ENCODE measurements at regions not wholly inside any gene's neighbourhood (a gene's known extent, or its start where the extent isn't known, plus 50 kb on each side); places are given as distances from the start of the nearest gene placed in this dataset.
A peak's percentile ranks its signal among the peaks of the same experiment; 100 is the strongest.

DNA sequence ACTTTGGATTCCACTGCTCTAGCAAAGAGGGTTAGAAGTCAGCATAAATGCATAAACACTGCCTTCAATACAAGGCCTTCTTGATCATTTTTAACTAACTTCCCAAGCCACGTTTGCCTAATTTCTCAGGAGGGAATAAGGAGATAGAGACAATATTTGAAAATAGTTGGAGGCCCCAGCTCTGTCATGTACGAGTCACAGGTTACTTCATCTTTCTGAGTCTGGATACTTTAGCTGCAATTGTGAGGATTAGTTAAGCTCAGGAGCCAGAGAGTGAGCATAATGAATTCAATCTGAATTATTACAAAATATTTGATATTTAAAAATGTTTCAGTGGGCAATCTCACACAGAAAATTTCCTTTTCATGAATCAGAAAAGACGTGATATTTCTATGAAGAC, 298.9 kb downstream of the SHOX2 start:
- no peak for DNase-seq (ENCODE audit: low read depth)

- no peak for DNase-seq (ENCODE audit: low read depth)
Observed at GRCh38 chr3:157805538-157805937, 300.7 kb downstream of the SHOX2 start.

- peak; percentile 60 for DNase-seq (ENCODE audit: low read depth)
Observed at GRCh38 chr3:157794771-157795170, 291.6 kb upstream of the VEPH1 start.

GRCh38 chr3:157793745-157794144, 290.5 kb upstream of the VEPH1 start:
- DNase-seq (ENCODE audit: low read depth): no peak

GRCh38 chr3:157789162-157789561, 285.9 kb upstream of the VEPH1 start:
- DNase-seq (ENCODE audit: low read depth): no peak

DNA sequence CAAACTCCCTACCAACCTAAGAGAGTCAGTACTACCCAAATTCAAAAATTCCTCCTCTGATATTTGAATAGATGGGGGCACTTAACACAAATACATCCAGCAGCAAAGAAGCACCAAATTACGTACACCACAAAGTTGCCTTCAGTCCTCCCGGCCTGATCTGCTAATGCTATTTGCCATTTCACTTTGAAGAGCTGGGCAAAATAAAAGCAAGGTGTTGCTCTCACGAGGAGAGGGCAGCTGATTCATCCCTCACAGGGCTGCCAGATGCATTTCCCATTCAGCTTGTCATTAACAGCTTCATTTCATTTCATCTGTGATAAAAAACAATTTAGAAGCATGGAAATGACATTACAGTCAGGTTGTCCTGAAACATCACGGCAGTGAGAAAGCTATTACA, 283.4 kb upstream of the VEPH1 start:
- peak; percentile 68 for DNase-seq (ENCODE audit: low read depth)

- DNase-seq (ENCODE audit: low read depth): peak; percentile 95
Observed at GRCh38 chr3:157786211-157786610, 283.0 kb upstream of the VEPH1 start.

DNA sequence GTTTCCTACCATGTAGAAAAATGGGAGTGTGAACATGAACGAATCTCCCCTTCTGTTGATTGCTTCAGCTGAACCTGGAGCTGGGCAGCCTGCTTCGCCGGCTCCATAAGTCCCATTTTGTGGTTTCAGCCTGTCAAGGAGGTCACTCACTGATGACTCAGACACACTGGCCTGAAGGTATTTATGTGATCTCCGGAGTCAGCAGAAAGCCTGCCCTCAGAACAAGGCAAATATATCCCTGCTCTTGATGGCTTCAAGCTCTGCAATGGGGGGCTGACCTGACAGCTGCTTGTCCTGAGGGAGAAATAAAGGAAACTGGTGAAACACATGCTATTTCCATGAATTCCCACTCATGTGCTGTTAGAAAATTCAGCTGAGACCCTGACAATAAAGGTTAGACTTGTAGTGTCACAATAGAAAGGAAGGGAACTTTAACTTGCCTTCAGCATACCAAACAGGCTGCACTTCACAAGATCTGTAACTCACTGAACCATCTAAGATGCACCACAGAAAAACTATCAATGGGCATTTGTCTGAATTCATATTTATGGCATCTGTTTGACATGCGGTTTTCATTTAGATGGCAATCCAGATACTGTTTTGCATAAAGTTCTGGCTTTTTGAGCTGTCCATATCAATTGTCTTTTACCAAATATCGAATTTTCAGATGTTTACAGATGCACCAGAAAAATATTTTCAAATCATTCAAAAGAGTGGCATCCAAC, 282.0 kb upstream of the VEPH1 start:
- DNase-seq (ENCODE audit: low read depth): peak; percentile 91

DNA sequence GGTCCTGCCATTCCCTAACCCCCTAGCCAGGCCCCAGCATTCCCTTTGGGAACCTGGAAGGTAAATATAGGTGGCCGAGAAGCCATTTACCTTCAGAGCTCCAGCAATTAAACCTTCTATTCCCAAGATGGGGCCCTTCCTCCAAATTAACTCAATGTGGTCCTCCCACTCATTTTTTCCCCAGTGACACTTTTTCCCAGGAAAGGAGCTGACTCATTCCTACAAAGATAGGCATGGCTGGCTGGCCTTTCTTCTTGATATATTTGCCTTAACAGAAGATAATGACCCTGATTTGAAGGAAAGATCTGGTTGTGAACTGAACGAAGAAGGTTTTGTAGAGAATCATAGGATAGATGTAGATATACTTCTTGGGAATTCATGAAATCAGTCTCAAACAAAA, 279.0 kb upstream of the VEPH1 start:
- DNase-seq (ENCODE audit: low read depth): no peak

GRCh38 chr3:157776861-157777260, 273.6 kb upstream of the VEPH1 start:
- no peak for DNase-seq (ENCODE audit: low read depth)

DNA sequence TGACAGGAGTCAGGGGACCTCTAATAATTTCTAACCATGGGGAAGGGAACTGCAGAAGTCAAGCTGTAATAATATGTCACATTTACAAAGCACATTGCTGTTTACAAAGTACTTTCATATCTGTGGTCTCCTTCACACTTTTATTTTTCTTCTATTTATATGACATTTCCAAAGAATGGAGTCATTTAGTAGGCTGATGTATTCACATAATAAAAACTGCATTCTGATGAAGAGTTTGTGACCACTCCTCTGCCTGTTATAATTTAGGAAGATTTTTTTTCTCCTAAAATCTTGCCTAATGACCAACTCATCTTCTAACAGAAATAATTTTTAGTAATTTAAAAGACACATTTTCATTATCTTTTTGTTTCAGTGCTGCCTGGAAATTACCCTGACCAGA, 272.2 kb upstream of the VEPH1 start:
- DNase-seq (ENCODE audit: low read depth): no peak

DNA sequence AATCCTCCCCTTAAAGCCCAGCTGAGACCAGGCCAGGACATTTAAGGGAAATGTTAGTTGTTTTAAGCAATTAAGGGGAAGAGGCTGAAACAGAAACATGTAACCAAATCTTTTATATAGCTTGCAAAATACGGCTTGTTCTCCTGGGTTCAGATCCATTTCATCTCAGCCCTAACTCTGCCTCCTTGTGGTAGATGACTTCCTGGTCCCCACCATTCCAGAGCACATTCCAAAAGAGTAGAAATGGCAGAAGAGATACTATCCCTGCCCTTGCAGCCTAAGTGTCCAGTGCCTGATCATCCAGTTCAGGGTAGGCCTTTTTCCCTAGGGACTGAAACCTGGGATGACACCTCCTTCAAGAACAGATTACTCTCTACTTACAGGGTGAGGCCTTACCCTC, 266.2 kb upstream of the VEPH1 start:
- no peak for DNase-seq (ENCODE audit: low read depth)

DNA sequence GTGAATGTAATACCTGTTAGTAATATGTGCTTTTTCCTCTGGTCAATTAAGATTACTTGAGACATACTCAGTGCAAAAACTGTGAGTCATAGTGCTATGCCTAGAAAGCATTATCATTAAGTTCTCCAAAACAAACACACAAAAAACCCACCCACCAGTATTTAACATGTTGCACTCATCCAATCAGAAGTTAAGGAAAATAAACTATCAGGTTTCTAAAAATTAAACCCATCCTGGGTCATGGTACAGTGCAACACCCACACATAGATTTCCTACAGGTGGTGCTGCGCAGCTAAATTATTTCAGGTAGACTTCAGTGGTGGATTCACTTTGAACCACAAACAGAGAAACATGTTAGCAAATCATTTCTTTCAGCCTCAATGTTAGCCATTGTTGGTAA, 264.4 kb upstream of the VEPH1 start:
- no peak for DNase-seq (ENCODE audit: low read depth)

DNA sequence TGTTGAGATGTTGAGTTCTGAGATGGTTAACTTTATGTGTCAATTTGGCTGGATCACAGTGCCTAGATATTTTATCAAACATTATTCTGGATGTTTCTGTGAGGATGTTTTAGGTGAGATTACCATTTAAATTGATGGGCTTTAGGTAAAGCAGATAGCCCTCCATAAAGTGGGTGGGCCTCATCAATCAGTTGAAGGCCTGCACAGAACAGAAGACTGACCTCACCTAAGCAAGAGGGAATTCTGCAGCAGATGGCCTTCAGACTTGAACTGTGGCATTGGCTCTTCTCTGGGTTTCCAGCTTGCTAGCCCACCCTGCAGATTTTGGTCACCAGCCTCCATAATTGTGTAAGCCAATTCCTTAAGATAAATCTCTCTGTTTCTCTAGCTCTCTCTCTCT, 260.4 kb upstream of the VEPH1 start:
- DNase-seq (ENCODE audit: low read depth): no peak

DNA sequence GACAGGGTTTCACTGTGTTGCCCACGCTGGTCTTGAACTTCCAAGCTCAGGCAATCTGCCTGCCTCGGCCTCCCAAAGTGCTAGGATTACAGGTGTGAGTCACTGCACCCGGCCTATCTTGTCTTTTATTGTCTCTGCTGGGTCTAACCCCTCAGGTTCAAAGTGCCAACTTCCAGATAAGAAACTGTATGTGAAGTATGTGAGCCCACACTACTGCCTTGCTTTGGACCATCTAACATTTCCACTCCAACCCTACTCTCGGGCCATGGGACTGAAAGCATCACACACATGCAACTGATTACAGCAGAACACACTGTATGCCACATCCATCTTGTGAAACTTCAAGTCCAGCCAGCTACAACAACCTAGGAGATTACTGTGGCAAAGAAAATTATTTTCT, 256.1 kb upstream of the VEPH1 start:
- no peak for DNase-seq (ENCODE audit: low read depth)

DNA sequence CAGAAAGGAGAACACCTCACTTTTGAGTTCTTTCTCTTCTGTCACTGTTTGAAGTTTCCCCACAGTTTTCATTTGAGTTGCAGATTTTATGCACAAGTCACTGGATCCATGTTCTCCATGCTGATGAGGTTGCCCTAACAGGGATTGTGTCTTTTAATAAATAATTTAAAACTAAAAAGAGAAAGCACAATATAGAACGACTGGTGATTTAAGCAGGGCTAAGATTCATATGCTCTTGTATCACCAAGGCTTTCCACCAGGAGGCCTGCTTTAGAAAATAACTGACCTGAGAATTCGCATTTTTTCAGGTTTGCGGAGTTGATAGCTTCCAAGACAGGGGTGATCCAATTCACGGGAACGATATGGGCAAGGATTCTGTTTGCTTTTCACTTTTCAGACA, 252.0 kb upstream of the VEPH1 start:
- DNase-seq (ENCODE audit: low read depth): no peak

DNA sequence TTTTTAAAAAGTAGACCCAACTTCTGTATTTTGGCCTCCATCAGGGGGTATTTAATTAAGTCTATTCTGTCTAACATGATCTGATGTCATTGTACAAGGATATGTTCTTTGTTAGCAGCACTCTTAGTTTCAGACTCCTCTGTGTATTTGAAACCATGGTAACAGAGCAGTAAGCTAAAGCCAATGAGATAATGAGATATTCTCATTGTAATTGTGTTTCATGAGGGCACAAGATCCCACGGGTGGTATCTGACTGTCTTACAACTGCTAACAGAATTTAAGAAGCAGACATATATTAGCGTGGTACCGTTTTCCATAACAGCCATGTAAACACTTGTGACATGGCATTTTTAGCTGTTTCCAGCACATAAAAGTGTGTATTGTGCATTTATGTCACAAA, 251.2 kb upstream of the VEPH1 start:
- no peak for DNase-seq (ENCODE audit: low read depth)

GRCh38 chr3:157753787-157754136, 250.5 kb upstream of the VEPH1 start:
- no peak for DNase-seq (ENCODE audit: low read depth)

DNA sequence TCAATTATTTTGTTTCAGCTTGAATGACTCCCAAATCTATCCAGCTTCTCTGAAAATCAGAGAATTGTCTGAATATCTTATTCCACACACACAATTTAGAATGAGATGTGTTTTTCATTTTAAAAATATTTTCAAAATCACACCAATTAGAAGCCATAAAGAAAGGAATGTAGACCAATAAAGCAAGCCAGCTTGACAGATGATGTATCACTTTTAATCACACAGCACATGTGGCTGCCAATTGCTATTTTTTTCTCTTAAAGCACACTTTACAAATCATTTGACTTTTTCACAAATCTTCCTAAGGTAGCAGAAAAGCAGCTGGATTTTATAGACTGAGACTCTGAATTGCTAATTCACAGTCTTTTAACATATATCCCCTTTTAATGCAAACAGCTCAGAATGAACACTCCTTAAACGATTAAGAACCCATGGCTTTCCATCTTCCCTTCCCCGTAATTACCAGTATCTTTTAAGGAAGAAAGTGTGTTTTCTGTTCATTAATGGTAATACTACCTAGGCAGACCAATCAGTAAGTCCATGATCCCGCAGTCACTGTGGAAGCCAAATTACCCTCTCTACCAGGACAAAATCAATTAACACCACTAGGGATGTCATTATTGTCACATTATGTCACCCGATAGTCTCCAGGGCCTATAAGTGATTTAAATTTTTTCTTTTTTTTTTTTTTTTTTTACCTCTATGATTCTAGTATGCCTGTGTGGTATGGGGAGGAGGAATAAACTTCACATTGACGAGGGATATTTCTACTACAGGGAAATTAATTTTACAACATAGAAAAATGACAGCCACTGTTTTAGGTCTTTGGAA, 250.0 kb upstream of the VEPH1 start:
- DNase-seq (ENCODE audit: low read depth): peak; percentile 35

- no peak for DNase-seq (ENCODE audit: low read depth)
Observed at GRCh38 chr3:157752554-157752953, 249.3 kb upstream of the VEPH1 start.

DNA sequence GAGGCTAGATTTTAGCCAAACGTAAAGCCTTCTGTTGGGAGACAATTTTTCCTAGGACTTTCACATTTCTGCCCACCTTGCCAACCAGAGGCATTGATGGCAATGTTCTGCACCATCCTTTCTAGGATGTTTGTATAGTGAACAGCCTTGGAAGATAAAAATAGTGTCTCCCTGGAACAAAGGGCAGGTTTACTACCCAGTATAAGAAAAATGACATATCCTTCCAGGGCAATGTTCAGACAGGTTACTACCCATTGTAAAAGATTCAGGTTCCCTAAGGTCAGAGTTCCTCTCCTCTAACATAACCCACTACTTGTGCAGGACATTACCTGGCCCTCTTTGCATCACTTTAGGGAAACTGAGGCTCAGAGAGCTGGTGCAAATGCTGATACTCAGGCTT, 248.2 kb upstream of the VEPH1 start:
- no peak for DNase-seq (ENCODE audit: low read depth)

DNA sequence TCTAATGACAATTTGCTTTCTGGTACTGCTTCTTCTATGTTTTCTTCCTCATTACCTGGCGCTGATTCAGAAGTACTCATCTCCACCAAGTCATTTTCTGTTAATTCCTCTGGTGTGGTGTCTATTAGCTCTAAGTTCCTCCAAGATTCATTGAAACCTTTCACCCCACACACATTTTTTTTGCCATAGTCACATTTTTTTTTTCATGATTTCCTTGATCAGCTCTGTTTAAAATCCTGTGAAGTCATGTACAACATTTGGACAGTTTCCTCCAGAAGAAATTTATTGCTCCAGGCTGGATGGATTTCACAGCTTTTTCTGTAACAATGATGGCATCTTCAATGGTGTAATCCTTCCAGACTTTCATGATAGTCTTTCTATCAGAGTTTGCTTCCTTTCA, 243.2 kb upstream of the VEPH1 start:
- DNase-seq (ENCODE audit: low read depth): peak; percentile 86

GRCh38 chr3:157741607-157742006, 238.4 kb upstream of the VEPH1 start:
- no peak for DNase-seq (ENCODE audit: low read depth)

DNA sequence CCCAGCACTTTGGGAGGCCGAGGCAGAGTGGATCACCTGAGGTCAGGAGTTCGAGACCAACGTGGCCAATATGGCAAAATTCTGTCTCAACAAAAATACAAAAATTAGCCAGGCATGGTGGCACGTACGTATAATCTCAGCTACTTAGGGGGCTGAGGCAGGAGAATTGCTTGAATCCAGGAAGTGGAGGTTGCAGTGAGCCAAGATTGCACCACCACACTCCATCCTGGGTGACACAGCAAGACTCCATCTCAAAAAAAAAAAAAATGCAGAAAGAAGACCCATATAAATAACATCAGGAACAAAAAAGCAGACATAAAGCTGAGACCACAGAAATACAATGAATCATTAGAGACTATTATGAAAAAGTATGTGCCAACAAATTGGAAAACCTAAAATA, 235.2 kb upstream of the VEPH1 start:
- no peak for DNase-seq (ENCODE audit: low read depth)

Data from GM04504 (cell line).